ENCODE measurements at regions not wholly inside any gene's neighbourhood (a gene's known extent, or its start where the extent isn't known, plus 50 kb on each side); places are given as distances from the start of the nearest gene placed in this dataset.

GRCh38 chr4:138555108-138555507 lies 313.0 kb upstream of the SLC7A11 start:
- DNase-seq: no peak

- no peak for DNase-seq
These were observed 311.1 kb upstream of the SLC7A11 start for GRCh38 chr4:138553001-138553845.

GRCh38 chr4:138542191-138542776 lies 300.1 kb upstream of the SLC7A11 start:
- no peak for DNase-seq

- no peak for DNase-seq
These were observed 298.1 kb upstream of the SLC7A11 start for GRCh38 chr4:138540056-138540800.

GRCh38 chr4:138538743-138539142 lies 296.6 kb upstream of the SLC7A11 start:
- DNase-seq: no peak

- DNase-seq: no peak
These were observed 295.8 kb upstream of the SLC7A11 start for GRCh38 chr4:138537731-138538490.

GRCh38 chr4:138535316-138535715 lies 293.2 kb upstream of the SLC7A11 start:
- no peak for DNase-seq

- DNase-seq: no peak
These were observed 280.2 kb upstream of the SLC7A11 start for GRCh38 chr4:138522366-138522765.

- DNase-seq: no peak
These were observed 279.7 kb upstream of the SLC7A11 start for GRCh38 chr4:138521809-138522208.

- no peak for DNase-seq
These were observed 277.3 kb upstream of the SLC7A11 start for GRCh38 chr4:138519436-138519835.

- no peak for DNase-seq
These were observed 271.4 kb upstream of the SLC7A11 start for GRCh38 chr4:138513535-138513934.

- no peak for DNase-seq
These were observed 270.6 kb upstream of the SLC7A11 start for GRCh38 chr4:138512756-138513155.

- DNase-seq: no peak
These were observed 267.9 kb upstream of the SLC7A11 start for GRCh38 chr4:138510053-138510452.

- DNase-seq: no peak
These were observed 267.2 kb upstream of the SLC7A11 start for GRCh38 chr4:138509346-138509745.

GRCh38 chr4:138507522-138507921 lies 265.4 kb upstream of the SLC7A11 start:
- DNase-seq: no peak

- DNase-seq: no peak
These were observed 259.5 kb upstream of the SLC7A11 start for GRCh38 chr4:138501614-138502013.

GRCh38 chr4:138500869-138501268 lies 258.7 kb upstream of the SLC7A11 start:
- DNase-seq: no peak

GRCh38 chr4:138499627-138500026 lies 257.5 kb upstream of the SLC7A11 start:
- DNase-seq: no peak

- DNase-seq: no peak
These were observed 252.8 kb upstream of the SLC7A11 start for GRCh38 chr4:138494931-138495330.

GRCh38 chr4:138494116-138494515 lies 252.0 kb upstream of the SLC7A11 start:
- DNase-seq: no peak

GRCh38 chr4:138492176-138492575 lies 250.0 kb upstream of the SLC7A11 start:
- DNase-seq: no peak

- DNase-seq: no peak
These were observed 246.4 kb upstream of the SLC7A11 start for GRCh38 chr4:138488533-138488932.

- no peak for DNase-seq
These were observed 245.5 kb upstream of the SLC7A11 start for GRCh38 chr4:138487670-138488069.

All from stimulated activated CD4-positive, alpha-beta T cell treated with anti-CD3 and anti-CD28 coated beads, Interleukin-4, amount 100 ng/mL, for 24 hours (primary cell).